IPS DF 6.9 (cell line): ENCODE measurements at regions not wholly inside any gene's neighbourhood (a gene's known extent, or its start where the extent isn't known, plus 50 kb on each side); places are given as distances from the start of the nearest gene placed in this dataset.

ENCODE experiments used
- DNase-seq: peaks from one replicate; pipeline ENCODE4 v3.0.0-alpha.2; 2013; ENCODE audit warnings: low read depth, low spot score
- H3K27ac ChIP-seq: one replicate; pipeline ENCODE4 v1.5.1; 2013; ENCODE audit warnings: low read length, control low read depth
- H3K27me3 ChIP-seq: 2 replicates; pipeline ENCODE4 v1.6.1; 2013; ENCODE audit warnings: mild to moderate bottlenecking, low read length; ENCODE audit not compliant: control insufficient read depth, insufficient read depth
- H3K36me3 ChIP-seq: 2 replicates; pipeline ENCODE4 v1.6.1; 2013; ENCODE audit warnings: low read length; ENCODE audit not compliant: control insufficient read depth, insufficient read depth
- H3K4me1 ChIP-seq: 2 replicates; pipeline ENCODE4 v1.6.1; 2013; ENCODE audit warnings: low read length; ENCODE audit not compliant: control insufficient read depth, insufficient read depth
- H3K4me3 ChIP-seq: 2 replicates; pipeline ENCODE4 v1.5.1; 2013; ENCODE audit warnings: mild to moderate bottlenecking, low read length
- H3K9me3 ChIP-seq: 2 replicates; pipeline ENCODE4 v1.6.1; 2013; ENCODE audit warnings: low read length, inconsistent platforms; ENCODE audit not compliant: control insufficient read depth, insufficient read depth
- WGBS: extraction: QIAGEN DNeasy Blood & Tissue Kit; methylation state at CpG from one replicate; pipeline ENCODE4 v1.1.7; 2013; ENCODE audit warnings: mixed read lengths, missing lambda C conversion rate; ENCODE audit not compliant: insufficient read length, insufficient coverage; 5-methylcytosine and 5-hydroxymethylcytosine counted together

DNA sequence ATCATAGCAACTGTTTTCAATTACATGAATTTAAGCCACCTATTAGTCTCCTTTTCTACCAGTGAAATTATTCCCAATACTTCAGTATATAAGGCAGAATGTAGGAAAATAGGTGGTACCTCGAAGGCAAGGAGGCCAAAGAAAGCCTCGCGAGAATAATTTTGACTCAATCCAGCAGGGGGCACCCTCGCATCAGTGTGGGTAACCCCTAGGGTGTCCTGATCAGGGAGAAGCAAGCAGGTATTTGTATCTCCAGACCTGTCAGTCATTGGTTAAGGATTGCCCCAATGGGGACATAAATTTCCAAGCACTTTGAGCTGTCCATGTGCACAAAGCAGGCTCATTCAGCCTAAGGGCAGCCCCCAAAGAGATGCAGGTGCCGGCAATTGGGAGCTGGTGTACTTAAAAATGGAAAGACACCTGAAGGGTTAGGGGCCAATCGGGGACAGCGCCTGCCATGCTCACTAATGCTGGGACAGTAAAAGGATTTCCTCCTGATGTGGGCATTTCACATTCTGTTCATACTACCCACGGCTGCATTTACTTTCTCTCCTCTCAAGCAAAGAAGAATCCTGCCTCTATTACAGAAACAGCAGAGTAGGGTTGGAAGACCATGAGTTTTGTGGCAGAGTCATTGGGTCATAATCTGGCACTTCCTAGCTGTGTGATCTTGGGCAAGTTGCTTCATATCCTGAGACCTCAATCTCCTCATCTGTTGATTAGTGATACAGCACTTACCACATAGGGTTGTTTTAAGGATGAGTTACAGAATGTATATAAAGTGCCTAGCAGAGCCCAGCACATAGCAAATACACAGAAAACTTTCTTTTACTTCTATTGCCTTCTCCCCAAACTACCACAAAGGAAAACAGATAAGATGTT, 136.1 kb downstream of the ICOS start:
- Histone ChIP-seq H3K36me3 (no peaks in the 10 kb centered on the region), H3K4me3 (no peak overlapping the region), H3K27ac (no peak overlapping the region), H3K27me3 (no peaks in the 10 kb centered on the region), H3K9me3 (no peaks in the 10 kb centered on the region), H3K4me1 (no peaks in the 10 kb centered on the region)
- no CpG with 5 or more reads among the region's 8 CpGs for WGBS
- DNase-seq, result peak; percentile 45

DNA sequence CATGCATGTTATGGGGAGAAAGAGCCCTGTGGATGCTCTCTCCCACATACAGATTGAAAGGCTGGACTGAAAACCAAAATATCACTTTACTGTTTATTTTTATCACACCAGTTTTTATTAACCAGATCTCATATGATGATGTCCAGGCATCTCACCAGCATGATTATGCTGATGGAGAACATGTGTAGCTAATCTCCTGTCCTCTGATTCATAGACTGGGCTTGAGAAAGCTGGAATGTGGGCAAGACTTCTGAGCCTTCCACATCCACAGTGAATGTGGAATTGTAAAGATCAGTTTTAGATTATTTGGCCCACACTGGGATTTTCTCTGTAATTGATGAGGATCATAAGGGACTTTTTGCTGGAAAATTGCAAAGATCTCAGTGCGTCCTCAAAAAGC, 137.9 kb downstream of the ICOS start:
- no peaks in the 10 kb centered on the region for H3K36me3 ChIP-seq
- no CpG with 5 or more reads among the region's 1 CpG for WGBS
- no peaks in the 10 kb centered on the region for H3K27me3 ChIP-seq
- no peaks in the 10 kb centered on the region for H3K4me1 ChIP-seq
- H3K9me3 ChIP-seq, result no peaks in the 10 kb centered on the region
- H3K4me3 ChIP-seq, result no peak overlapping the region
- no peak for DNase-seq
- H3K27ac ChIP-seq, result no peak overlapping the region

DNA sequence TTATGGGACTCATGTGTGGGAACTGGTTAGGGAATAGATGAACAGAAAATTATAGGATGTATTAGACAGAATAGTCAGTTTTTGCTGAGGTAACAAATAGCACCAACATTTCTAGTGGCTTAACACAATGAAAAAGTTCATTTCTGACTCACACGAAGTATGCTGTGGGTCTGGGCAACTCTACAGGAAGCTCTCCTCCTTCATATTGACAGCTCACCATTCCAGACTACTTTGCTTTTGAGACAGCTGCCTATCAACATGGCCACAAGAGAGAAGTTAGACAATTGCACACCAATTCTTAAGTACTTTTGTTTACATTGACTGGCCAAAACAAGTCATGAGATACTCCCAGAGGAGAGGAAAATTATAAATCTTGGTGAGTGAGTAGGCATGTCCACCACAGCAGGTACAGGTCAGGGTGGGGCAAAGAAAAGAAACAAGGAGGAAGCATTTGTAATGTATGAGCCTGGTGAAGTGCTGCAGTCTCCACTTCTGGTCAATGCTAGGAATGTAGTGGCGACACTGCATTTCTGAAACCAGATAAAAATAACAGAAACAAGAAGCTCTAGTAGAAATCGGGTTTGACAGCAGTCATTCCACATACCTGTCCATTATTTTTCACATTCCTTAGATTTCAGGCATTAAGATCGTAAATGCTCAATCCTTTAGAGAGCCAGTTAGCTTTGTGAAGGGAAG, 141.6 kb downstream of the ICOS start:
- Histone ChIP-seq H3K27ac (no peak overlapping the region), H3K9me3 (no peaks in the 10 kb centered on the region), H3K4me1 (peaks cover 2% of the 10 kb centered on the region; the same call in 1 of the 2 replicates), H3K27me3 (no peaks in the 10 kb centered on the region), H3K36me3 (no peaks in the 10 kb centered on the region), H3K4me3 (no peak overlapping the region)
- no peak for DNase-seq
- no CpG with 5 or more reads among the region's 4 CpGs for WGBS

DNA sequence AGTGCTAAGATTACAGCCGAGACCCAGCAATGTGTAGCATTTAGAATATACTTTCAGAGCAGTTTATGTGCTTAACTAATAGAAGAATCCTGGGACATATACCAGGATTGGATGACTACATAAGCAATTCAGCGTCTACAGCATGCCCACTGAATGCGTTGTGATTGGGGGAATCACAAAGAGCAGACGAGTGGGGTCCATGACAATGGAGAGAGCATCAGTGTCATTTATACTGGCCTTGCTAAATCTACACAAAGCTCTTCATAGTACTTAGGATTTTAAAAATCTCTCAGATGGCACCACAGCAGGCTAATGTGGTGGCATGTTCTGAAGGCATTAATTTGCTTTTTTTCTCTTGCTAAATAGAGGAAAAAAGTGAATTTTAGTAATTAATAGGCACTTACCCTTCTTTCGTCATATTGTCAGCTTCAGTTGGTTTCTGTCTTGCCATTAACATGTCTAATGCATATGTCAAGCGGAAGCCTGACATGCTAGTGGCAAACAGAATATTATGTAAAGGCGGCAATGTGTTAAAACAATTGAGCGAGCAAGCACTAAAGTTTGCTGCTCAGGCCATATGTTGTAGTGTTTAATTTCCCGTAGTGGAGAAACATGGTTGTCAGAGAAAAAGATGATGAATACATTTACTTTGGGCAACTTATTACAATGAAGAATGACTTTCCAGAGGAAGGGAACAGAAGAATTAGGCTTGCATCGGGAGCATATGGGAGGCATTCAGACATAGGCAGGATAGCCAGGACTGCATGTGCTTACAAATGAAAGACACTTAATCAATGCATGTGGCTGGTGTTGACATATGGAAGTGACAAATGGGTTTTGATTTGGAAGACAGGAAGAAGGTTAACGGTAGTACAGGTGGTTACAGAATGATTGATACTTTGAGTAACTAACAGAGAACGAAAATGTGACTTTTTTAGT, 145.2 kb downstream of the ICOS start:
- Histone ChIP-seq H3K36me3 (no peaks in the 10 kb centered on the region), H3K9me3 (no peaks in the 10 kb centered on the region), H3K4me3 (no peak overlapping the region), H3K27ac (no peak overlapping the region), H3K4me1 (peaks cover 2% of the 10 kb centered on the region; the same call in 1 of the 2 replicates), H3K27me3 (no peaks in the 10 kb centered on the region)
- DNase-seq, result no peak
- WGBS, result no CpG with 5 or more reads among the region's 12 CpGs

DNA sequence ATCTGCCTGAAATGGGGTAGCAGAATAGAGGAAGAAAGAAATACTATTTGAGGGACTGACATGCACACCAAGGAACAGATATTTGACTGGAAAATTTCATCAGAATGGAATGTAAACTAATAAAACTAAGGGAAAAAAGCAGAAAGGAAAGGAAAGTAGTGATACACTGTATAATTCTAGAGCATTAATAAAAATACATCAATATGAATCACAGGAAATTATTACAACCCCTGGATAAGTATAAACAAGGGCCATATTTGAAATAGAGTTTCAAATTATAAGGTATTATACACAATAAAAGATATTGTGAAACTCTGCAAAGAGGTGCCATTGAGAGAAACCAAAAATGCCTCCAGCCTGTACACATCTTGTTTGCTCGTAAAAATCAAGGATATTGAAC, 149.6 kb downstream of the ICOS start:
- Histone ChIP-seq H3K4me3 (no peak overlapping the region), H3K9me3 (no peaks in the 10 kb centered on the region), H3K27ac (no peak overlapping the region), H3K27me3 (no peaks in the 10 kb centered on the region), H3K36me3 (no peaks in the 10 kb centered on the region), H3K4me1 (peaks cover 2% of the 10 kb centered on the region; the same call in 1 of the 2 replicates)
- DNase-seq, result no peak
- WGBS, result no CpG with 5 or more reads among the region's 1 CpG

DNA sequence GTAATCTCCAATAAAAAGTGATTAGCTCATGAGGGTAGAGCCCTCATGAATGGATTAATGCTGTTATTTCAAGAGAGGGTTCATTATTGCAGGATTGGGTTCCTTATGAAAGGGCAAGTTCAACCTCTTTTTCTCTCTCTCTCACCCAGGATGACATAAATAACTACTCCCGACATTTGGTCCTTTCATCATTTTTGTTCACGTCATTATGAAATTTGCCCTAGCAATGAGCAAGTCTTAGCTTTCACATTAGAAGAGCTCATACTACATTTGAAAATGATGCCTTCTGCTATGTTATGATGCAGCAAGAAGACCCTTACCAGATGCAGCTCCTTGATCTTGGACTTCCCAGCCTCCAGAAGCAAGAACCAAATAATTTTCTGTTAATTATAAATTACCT, 152.5 kb downstream of the ICOS start:
- DNase-seq, result no peak
- no peaks in the 10 kb centered on the region for H3K9me3 ChIP-seq
- no peak overlapping the region for H3K27ac ChIP-seq
- H3K4me3 ChIP-seq, result no peak overlapping the region
- WGBS, result no CpG with 5 or more reads among the region's 2 CpGs
- no peaks in the 10 kb centered on the region for H3K36me3 ChIP-seq
- no peaks in the 10 kb centered on the region for H3K4me1 ChIP-seq
- H3K27me3 ChIP-seq, result no peaks in the 10 kb centered on the region

DNA sequence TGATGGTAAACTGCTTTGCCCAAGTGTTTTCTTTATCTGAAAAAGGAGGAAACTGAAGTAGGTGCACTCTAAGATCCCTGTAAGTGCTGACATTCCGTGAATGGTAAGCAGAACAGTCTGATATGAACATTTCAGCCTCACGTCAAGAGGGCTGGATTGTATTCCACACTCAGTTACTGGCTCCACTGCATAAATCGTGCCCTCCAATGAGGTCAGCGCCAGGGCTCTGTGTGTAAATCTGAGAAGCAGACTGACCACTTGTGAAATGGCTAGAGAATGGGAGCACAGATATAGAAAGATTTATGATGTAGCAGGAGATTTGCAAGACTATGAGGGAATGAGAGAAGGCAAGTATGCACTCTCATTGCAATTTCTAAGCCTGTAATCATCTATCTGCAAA, 153.0 kb downstream of the ICOS start:
- no CpG with 5 or more reads among the region's 4 CpGs for WGBS

DNA sequence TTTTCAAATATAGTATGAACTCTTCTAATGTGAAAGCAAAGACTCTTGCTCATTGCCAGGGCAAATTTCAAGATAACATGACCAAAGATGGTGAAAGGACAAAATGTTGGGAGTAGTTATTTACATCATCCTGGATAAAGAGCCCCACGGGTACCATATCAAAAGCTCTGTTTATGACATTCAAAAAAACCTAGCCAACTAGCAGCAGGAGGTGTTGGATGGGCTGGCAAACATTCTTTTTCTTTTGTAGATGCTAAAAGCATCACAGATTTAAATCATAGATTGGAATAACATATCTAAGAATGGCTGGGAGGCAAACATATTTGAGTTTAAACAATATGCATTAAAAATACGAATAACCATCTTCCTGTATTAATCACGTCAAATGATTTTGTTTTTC, 153.5 kb downstream of the ICOS start:
- Histone ChIP-seq H3K4me1 (no peaks in the 10 kb centered on the region), H3K27ac (no peak overlapping the region), H3K36me3 (no peaks in the 10 kb centered on the region), H3K27me3 (no peaks in the 10 kb centered on the region), H3K9me3 (no peaks in the 10 kb centered on the region), H3K4me3 (no peak overlapping the region)
- no CpG with 5 or more reads among the region's 3 CpGs for WGBS
- DNase-seq, result no peak

More for the DNA sequence above, 153.0 kb downstream of the ICOS start:
- Histone ChIP-seq H3K9me3 (no peaks in the 10 kb centered on the region), H3K36me3 (no peaks in the 10 kb centered on the region), H3K4me3 (no peak overlapping the region), H3K4me1 (no peaks in the 10 kb centered on the region), H3K27ac (no peak overlapping the region), H3K27me3 (no peaks in the 10 kb centered on the region)
- DNase-seq, result no peak

DNA sequence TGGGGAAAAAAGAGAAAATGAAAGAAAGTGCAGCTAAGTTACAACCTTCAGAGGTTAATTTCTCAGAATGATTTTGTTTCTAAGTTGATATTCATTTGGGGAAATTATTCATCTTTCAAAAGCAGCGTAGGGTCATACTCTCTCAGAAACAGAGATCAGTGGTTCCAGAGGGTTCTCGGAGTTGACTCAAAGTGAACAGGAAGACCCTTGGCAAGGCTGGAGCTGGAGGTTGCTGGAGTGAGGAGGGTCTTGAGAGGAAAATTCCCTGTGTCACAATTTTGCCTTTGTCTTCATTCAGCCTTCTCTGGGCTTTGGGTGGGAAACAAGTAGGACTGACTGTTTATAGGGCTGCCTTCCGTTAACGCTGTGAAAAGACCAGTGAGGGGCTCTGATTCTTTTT, 168.2 kb downstream of the ICOS start:
- H3K27ac ChIP-seq, result no peak overlapping the region
- no peaks in the 10 kb centered on the region for H3K27me3 ChIP-seq
- no peaks in the 10 kb centered on the region for H3K9me3 ChIP-seq
- DNase-seq, result no peak
- no peak overlapping the region for H3K4me3 ChIP-seq
- WGBS, result no CpG with 5 or more reads among the region's 4 CpGs
- H3K4me1 ChIP-seq, result no peaks in the 10 kb centered on the region; the same call in 1 of the 2 replicates
- no peaks in the 10 kb centered on the region for H3K36me3 ChIP-seq

DNA sequence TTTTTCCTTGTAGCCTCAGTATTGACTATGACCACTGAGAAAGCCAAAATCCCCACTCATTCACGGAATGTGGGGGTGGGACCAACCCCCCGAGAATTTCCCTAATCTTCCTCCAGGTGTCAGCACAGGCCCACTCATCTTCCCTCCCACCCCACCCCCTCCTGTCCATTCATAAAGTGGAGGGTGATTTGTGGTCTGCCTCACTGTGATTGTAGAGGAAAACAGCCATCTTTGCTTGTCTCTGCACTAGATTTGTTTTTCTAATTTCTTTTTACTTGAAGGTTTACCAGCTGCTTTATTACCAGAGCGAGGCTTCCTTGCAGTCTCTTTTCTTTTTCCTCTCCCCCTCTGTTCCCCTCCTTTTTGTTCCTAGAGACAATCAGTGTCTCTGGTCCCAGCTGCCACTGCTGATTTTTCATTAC, 171.8 kb downstream of the ICOS start:
- Histone ChIP-seq H3K4me1 (no peaks in the 10 kb centered on the region; the same call in 1 of the 2 replicates), H3K27me3 (no peaks in the 10 kb centered on the region), H3K4me3 (no peak overlapping the region), H3K36me3 (no peaks in the 10 kb centered on the region), H3K9me3 (no peaks in the 10 kb centered on the region), H3K27ac (no peak overlapping the region)
- no CpG with 5 or more reads among the region's 3 CpGs for WGBS
- no peak for DNase-seq
